ENCODE measurements at regions not wholly inside any gene's neighbourhood (a gene's known extent, or its start where the extent isn't known, plus 50 kb on each side); places are given as distances from the start of the nearest gene placed in this dataset.

DNA sequence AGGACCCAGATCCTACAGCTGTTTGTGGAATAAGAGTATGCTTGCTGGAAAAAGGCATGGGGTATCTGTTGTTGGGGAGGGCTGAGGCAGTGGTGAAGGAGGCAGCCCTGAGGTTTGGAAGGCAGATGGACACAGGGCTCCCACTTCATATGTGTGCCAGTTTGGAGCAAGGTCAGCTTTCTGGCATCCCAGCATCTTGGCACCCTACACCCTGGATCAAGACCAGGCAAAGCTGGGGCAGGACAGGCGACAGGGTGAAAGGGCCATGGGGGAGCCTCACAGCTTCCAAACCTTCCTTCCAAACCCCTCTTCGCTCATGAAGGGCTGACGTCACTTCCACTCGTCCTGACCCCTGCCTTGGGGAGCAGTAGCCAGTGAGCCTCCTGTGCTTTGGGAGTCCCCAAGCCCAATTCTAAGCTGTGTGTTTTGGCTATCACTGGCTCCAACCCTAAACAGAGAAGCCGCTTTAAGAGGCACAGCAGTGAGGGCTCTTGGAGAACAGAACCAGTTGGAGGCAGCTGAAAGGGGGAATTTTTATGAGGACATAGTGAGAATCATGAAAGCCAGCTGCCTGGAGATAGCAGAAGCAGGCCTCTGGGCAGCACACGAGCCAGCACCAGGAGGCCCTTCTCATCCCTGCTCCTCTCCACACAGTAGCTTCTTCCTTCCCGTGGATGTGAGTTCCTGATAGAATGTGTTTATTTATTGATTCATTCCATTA, 448.6 kb upstream of the CDH4 start:
- TF ChIP-seq, protein P1, sequence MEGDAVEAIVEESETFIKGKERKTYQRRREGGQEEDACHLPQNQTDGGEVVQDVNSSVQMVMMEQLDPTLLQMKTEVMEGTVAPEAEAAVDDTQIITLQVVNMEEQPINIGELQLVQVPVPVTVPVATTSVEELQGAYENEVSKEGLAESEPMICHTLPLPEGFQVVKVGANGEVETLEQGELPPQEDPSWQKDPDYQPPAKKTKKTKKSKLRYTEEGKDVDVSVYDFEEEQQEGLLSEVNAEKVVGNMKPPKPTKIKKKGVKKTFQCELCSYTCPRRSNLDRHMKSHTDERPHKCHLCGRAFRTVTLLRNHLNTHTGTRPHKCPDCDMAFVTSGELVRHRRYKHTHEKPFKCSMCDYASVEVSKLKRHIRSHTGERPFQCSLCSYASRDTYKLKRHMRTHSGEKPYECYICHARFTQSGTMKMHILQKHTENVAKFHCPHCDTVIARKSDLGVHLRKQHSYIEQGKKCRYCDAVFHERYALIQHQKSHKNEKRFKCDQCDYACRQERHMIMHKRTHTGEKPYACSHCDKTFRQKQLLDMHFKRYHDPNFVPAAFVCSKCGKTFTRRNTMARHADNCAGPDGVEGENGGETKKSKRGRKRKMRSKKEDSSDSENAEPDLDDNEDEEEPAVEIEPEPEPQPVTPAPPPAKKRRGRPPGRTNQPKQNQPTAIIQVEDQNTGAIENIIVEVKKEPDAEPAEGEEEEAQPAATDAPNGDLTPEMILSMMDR (conservative IDR thresholded peaks at IDR 0.05; ENCODE audit: low read depth, low read length): no peak
- no peak for TF ChIP-seq EZH2 (IDR thresholded peaks at IDR 0.05; ENCODE audit: low read length, unreplicated experiment)
